ENCODE measurements at regions not wholly inside any gene's neighbourhood (a gene's known extent, or its start where the extent isn't known, plus 50 kb on each side); places are given as distances from the start of the nearest gene placed in this dataset.

- DNase-seq = no peak
These were observed 70.7 kb downstream of the C16orf95 start for GRCh38 chr16:87246269-87247065.

DNA sequence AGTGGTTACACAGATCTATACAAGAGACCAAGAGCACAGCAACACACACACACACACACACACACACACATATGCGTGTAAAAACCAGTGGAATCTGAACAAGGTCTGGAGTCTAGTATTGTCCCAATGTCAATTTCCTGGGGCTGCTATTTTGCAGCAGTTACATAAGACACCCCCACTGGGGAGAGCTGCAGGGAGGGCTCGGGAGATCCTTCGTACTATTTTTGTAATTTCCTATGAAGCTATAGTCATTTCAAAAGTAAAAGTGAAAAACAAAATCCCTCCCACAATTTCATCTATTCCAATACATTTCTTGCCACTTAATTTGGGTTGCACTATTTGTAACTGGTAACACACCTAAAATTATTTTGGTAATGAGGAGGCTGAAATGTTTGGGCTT, 68.5 kb downstream of the C16orf95 start:
- DNase-seq = no peak

DNA sequence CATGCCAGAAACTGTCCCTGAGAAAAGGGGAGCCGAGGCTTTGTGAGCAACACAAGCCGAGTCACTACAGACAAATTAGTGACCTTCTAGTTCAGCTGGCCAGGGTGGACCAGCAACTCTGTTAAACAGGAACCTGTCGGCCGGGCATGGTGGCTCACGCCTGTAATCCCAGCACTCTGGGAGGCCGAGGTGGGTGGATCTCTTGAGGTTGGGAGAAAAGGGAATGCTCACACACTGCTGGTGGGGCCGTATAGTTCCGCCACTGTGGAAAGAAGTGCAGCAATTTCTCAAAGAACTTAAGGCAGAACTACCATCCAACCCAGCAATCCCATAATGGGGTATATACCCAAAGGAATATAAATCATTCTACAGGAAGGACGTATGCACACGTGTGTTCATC, 67.8 kb downstream of the C16orf95 start:
- DNase-seq = no peak

GRCh38 chr16:87250431-87250960, 66.7 kb downstream of the C16orf95 start:
- DNase-seq = no peak

GRCh38 chr16:87252269-87252970, 64.8 kb downstream of the C16orf95 start:
- DNase-seq = no peak
